Stimulated activated CD4-positive, alpha-beta T cell treated with anti-CD3 and anti-CD28 coated beads, Interleukin-4, amount 100 ng/mL, for 24 hours (primary cell): ENCODE measurements at regions not wholly inside any gene's neighbourhood (a gene's known extent, or its start where the extent isn't known, plus 50 kb on each side); places are given as distances from the start of the nearest gene placed in this dataset.
A peak's percentile ranks its signal among the peaks of the same experiment; 100 is the strongest.
"Not testable (repeated sequence)": the region's sequence is repeated elsewhere in the genome, so short reads cannot be mapped to it uniquely, and the experiment has no call there.

Source experiments
- DNase-seq: peaks from one replicate; pipeline ENCODE4 v3.0.0-alpha.2; 2020

GRCh38 chr10:46749470-46749869, 161.8 kb upstream of the PTPN20 start:
- DNase-seq = not testable (repeated sequence)

- not testable (repeated sequence) for DNase-seq
These were observed 157.5 kb upstream of the PTPN20 start for GRCh38 chr10:46753763-46754162.

- DNase-seq = not testable (repeated sequence)
These were observed 149.8 kb upstream of the PTPN20 start for GRCh38 chr10:46761471-46761870.

- not testable (repeated sequence) for DNase-seq
These were observed 142.5 kb upstream of the PTPN20 start for GRCh38 chr10:46768515-46769291.

GRCh38 chr10:46773178-46773896, 137.9 kb upstream of the PTPN20 start:
- not testable (repeated sequence) for DNase-seq

- not testable (repeated sequence) for DNase-seq
These were observed 137.4 kb upstream of the PTPN20 start for GRCh38 chr10:46773897-46774236.

GRCh38 chr10:46774366-46774765, 136.9 kb upstream of the PTPN20 start:
- not testable (repeated sequence) for DNase-seq

GRCh38 chr10:46774945-46775667, 136.1 kb upstream of the PTPN20 start:
- not testable (repeated sequence) for DNase-seq

- not testable (repeated sequence) for DNase-seq
These were observed 135.6 kb upstream of the PTPN20 start for GRCh38 chr10:46775668-46776059.

GRCh38 chr10:46779571-46779970, 131.7 kb upstream of the PTPN20 start:
- DNase-seq = not testable (repeated sequence)

GRCh38 chr10:46780164-46780563, 131.1 kb upstream of the PTPN20 start:
- DNase-seq = not testable (repeated sequence)

GRCh38 chr10:46781001-46781400, 130.2 kb upstream of the PTPN20 start:
- DNase-seq = not testable (repeated sequence)

GRCh38 chr10:46782001-46782874, 129.0 kb upstream of the PTPN20 start:
- DNase-seq = not testable (repeated sequence)

- not testable (repeated sequence) for DNase-seq
These were observed 126.6 kb upstream of the PTPN20 start for GRCh38 chr10:46784665-46785064.

- DNase-seq = not testable (repeated sequence)
These were observed 125.1 kb upstream of the PTPN20 start for GRCh38 chr10:46786125-46786517.

- DNase-seq = peak; percentile 78
These were observed 124.5 kb upstream of the PTPN20 start for GRCh38 chr10:46786518-46787320.

GRCh38 chr10:46787321-46787615, 124.0 kb upstream of the PTPN20 start:
- peak; percentile 35 for DNase-seq

- not testable (repeated sequence) for DNase-seq
These were observed 118.4 kb upstream of the PTPN20 start for GRCh38 chr10:46792657-46793357.

GRCh38 chr10:46796351-46796750, 114.9 kb upstream of the PTPN20 start:
- not testable (repeated sequence) for DNase-seq

- not testable (repeated sequence) for DNase-seq
These were observed 109.2 kb upstream of the PTPN20 start for GRCh38 chr10:46802010-46802409.

- DNase-seq = not testable (repeated sequence)
These were observed 108.1 kb upstream of the PTPN20 start for GRCh38 chr10:46803082-46803481.
